ENCODE measurements at regions not wholly inside any gene's neighbourhood (a gene's known extent, or its start where the extent isn't known, plus 50 kb on each side); places are given as distances from the start of the nearest gene placed in this dataset.

DNA sequence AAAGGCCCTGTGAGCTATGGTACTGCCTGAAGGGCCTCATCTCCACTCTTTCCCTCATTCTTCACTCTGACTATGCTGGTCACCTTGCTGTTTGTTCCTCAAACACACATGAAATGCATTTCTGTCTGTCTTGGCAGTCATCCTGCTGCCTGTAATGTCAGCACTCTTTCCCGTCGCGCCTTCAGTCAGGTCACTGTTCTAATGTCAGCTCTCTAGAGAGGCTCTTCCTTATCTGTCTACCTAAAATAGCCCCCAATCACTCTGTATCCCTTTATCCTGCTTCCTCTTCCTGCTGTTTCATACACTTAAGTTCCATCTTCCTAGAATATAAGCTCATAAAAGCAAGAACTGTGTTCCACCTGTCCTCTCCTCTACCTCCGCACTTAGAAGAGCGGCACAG is 215.5 kb downstream of the ZNF33B start:
- ATAC-seq (no peak), DNase-seq (ENCODE audit: low spot score) (no peak), FAIRE-seq (no peak)
- BruUV-seq (replicated peaks), result no TSS peak
- in situ Hi-C loops (cut with HindIII; ENCODE audit: extremely low pct_ligation_motif_present, low pct_unique_long_range_greater_than_20kb), result no loop called here
- ChIA-PET CTCF (ENCODE audit: low intra/inter-chr PET ratio, low total read pairs) (no interaction called here), POLR2A (no interaction called here)
- Histone ChIP-seq H4K20me1 (ENCODE audit: insufficient read depth, low read length) (no peaks in the 10 kb centered on the region), H3K27me3 (ENCODE audit: control insufficient read depth in 1 of 2, insufficient read depth in 2 of 2, low read length in 2 of 2) (no peaks in the 10 kb centered on the region), H3K4me3 (replicated peaks in 1 of 3; ENCODE audit: insufficient read depth in 1 of 3, low read depth in 2 of 3, low read length in 3 of 3) (no peak overlapping the region), H3K36me3 (replicated peaks in 1 of 2; ENCODE audit: control insufficient read depth in 1 of 2, insufficient read depth in 2 of 2, low read length in 2 of 2) (no peaks in the 10 kb centered on the region), H2AFZ (ENCODE audit: low read length) (no peak overlapping the region), H3K9me3 (ENCODE audit: low read length) (no peaks in the 10 kb centered on the region), H3K4me1 (ENCODE audit: insufficient read depth, low read length) (no peaks in the 10 kb centered on the region), H3K27ac (ENCODE audit: extremely low read length, insufficient read depth, low read length) (no peak overlapping the region), H3K4me2 (ENCODE audit: low read depth, low read length) (no peak overlapping the region), H3K79me2 (ENCODE audit: insufficient read depth, low read length) (no peaks in the 10 kb centered on the region), H3K9ac (ENCODE audit: insufficient read depth, low read depth, low read length) (no peak overlapping the region)
- no peak for TF ChIP-seq SP2 (CRISPR knock-in tag; IDR thresholded peaks at IDR 0.05)
- TF ChIP-seq, protein P1, sequence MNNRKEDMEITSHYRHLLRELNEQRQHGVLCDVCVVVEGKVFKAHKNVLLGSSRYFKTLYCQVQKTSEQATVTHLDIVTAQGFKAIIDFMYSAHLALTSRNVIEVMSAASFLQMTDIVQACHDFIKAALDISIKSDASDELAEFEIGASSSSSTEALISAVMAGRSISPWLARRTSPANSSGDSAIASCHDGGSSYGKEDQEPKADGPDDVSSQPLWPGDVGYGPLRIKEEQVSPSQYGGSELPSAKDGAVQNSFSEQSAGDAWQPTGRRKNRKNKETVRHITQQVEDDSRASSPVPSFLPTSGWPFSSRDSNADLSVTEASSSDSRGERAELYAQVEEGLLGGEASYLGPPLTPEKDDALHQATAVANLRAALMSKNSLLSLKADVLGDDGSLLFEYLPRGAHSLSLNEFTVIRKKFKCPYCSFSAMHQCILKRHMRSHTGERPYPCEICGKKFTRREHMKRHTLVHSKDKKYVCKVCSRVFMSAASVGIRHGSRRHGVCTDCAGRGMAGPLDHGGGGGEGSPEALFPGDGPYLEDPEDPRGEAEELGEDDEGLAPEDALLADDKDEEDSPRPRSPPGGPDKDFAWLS (CRISPR knock-in tag; IDR thresholded peaks at IDR 0.05; ENCODE audit: borderline replicate concordance), result no peak
- TF ChIP-seq, protein P2, sequence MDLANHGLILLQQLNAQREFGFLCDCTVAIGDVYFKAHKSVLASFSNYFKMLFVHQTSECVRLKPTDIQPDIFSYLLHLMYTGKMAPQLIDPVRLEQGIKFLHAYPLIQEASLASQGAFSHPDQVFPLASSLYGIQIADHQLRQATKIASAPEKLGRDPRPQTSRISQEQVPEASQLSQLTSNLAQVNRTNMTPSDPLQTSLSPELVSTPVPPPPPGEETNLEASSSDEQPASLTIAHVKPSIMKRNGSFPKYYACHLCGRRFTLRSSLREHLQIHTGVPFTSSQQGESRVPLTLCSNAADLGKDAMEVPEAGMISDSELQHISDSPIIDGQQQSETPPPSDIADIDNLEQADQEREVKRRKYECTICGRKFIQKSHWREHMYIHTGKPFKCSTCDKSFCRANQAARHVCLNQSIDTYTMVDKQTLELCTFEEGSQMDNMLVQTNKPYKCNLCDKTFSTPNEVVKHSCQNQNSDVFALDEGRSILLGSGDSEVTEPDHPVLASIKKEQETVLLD (CRISPR knock-in tag; IDR thresholded peaks at IDR 0.05; ENCODE audit: low read depth), result no peak
- TF ChIP-seq, protein P3, sequence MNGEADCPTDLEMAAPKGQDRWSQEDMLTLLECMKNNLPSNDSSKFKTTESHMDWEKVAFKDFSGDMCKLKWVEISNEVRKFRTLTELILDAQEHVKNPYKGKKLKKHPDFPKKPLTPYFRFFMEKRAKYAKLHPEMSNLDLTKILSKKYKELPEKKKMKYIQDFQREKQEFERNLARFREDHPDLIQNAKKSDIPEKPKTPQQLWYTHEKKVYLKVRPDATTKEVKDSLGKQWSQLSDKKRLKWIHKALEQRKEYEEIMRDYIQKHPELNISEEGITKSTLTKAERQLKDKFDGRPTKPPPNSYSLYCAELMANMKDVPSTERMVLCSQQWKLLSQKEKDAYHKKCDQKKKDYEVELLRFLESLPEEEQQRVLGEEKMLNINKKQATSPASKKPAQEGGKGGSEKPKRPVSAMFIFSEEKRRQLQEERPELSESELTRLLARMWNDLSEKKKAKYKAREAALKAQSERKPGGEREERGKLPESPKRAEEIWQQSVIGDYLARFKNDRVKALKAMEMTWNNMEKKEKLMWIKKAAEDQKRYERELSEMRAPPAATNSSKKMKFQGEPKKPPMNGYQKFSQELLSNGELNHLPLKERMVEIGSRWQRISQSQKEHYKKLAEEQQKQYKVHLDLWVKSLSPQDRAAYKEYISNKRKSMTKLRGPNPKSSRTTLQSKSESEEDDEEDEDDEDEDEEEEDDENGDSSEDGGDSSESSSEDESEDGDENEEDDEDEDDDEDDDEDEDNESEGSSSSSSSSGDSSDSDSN (CRISPR knock-in tag; IDR thresholded peaks at IDR 0.05), result no peak
- TF ChIP-seq RXRA (CRISPR knock-in tag; IDR thresholded peaks at IDR 0.05), result no peak
- TF ChIP-seq ZNF431 (CRISPR knock-in tag; IDR thresholded peaks at IDR 0.05; ENCODE audit: borderline replicate concordance, low read depth), result no peak
- TF ChIP-seq ZFY (CRISPR knock-in tag; IDR thresholded peaks at IDR 0.05), result no peak
- no peak for TF ChIP-seq ZNF12 (CRISPR knock-in tag; IDR thresholded peaks at IDR 0.05)
- TF ChIP-seq, protein P4, sequence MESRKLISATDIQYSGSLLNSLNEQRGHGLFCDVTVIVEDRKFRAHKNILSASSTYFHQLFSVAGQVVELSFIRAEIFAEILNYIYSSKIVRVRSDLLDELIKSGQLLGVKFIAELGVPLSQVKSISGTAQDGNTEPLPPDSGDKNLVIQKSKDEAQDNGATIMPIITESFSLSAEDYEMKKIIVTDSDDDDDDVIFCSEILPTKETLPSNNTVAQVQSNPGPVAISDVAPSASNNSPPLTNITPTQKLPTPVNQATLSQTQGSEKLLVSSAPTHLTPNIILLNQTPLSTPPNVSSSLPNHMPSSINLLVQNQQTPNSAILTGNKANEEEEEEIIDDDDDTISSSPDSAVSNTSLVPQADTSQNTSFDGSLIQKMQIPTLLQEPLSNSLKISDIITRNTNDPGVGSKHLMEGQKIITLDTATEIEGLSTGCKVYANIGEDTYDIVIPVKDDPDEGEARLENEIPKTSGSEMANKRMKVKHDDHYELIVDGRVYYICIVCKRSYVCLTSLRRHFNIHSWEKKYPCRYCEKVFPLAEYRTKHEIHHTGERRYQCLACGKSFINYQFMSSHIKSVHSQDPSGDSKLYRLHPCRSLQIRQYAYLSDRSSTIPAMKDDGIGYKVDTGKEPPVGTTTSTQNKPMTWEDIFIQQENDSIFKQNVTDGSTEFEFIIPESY (CRISPR knock-in tag; IDR thresholded peaks at IDR 0.05), result no peak
- no peak for TF ChIP-seq TCF12 (IDR thresholded peaks at IDR 0.05)
- no peak for TF ChIP-seq TCF12 (CRISPR knock-in tag; IDR thresholded peaks at IDR 0.05)
- TF ChIP-seq, protein P5, sequence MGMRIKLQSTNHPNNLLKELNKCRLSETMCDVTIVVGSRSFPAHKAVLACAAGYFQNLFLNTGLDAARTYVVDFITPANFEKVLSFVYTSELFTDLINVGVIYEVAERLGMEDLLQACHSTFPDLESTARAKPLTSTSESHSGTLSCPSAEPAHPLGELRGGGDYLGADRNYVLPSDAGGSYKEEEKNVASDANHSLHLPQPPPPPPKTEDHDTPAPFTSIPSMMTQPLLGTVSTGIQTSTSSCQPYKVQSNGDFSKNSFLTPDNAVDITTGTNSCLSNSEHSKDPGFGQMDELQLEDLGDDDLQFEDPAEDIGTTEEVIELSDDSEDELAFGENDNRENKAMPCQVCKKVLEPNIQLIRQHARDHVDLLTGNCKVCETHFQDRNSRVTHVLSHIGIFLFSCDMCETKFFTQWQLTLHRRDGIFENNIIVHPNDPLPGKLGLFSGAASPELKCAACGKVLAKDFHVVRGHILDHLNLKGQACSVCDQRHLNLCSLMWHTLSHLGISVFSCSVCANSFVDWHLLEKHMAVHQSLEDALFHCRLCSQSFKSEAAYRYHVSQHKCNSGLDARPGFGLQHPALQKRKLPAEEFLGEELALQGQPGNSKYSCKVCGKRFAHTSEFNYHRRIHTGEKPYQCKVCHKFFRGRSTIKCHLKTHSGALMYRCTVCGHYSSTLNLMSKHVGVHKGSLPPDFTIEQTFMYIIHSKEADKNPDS (CRISPR knock-in tag; IDR thresholded peaks at IDR 0.05), result no peak
- 63% methylated on average over 5 of the region's 5 CpGs for WGBS (ENCODE audit: low lambda C conversion rate)
- intact Hi-C loops (cut with micrococcal nuclease; ENCODE audit: unreplicated experiment), result no loop called here
